ENCODE measurements at regions not wholly inside any gene's neighbourhood (a gene's known extent, or its start where the extent isn't known, plus 50 kb on each side); places are given as distances from the start of the nearest gene placed in this dataset.

- no peak for DNase-seq
Observed at GRCh38 chr5:74953937-74954720, 87.9 kb upstream of the FAM169A start.

- no peak for DNase-seq
Observed at GRCh38 chr5:74953554-74953936, 87.4 kb upstream of the FAM169A start.

- no peak for DNase-seq
Observed at GRCh38 chr5:74952406-74952805, 86.2 kb upstream of the FAM169A start.

GRCh38 chr5:74951865-74952264, 85.7 kb upstream of the FAM169A start:
- DNase-seq, result no peak

- no peak for DNase-seq
Observed at GRCh38 chr5:74950836-74951515, 84.8 kb upstream of the FAM169A start.

GRCh38 chr5:74949976-74950375, 83.8 kb upstream of the FAM169A start:
- DNase-seq, result no peak

- DNase-seq, result no peak
Observed at GRCh38 chr5:74948031-74948546, 81.9 kb upstream of the FAM169A start.

- no peak for DNase-seq
Observed at GRCh38 chr5:74946471-74946870, 80.3 kb upstream of the FAM169A start.

GRCh38 chr5:74945561-74946165, 79.5 kb upstream of the FAM169A start:
- peak in 1 of 5 donors; percentile 65 for DNase-seq

GRCh38 chr5:74943905-74944304, 77.7 kb upstream of the FAM169A start:
- peak in 1 of 5 donors; percentile 4 for DNase-seq

- no peak for DNase-seq
Observed at GRCh38 chr5:74942622-74943286, 76.6 kb upstream of the FAM169A start.

GRCh38 chr5:74940782-74941353, 74.7 kb upstream of the FAM169A start:
- no peak for DNase-seq

- no peak for DNase-seq
Observed at GRCh38 chr5:74938250-74938933, 72.2 kb upstream of the FAM169A start.

- no peak for DNase-seq
Observed at GRCh38 chr5:74935752-74936091, 69.5 kb upstream of the FAM169A start.

- DNase-seq, result peak in 1 of 5 donors; percentile 82
Observed at GRCh38 chr5:74934949-74935751, 69.0 kb upstream of the FAM169A start.

GRCh38 chr5:74927336-74927735, 61.1 kb upstream of the FAM169A start:
- DNase-seq, result no peak

- peak in 1 of 5 donors; percentile 43 for DNase-seq
Observed at GRCh38 chr5:74919487-74919886, 53.3 kb upstream of the FAM169A start.

GRCh38 chr5:74919041-74919440, 52.9 kb upstream of the FAM169A start:
- no peak for DNase-seq

GRCh38 chr5:74918232-74918669, 52.1 kb upstream of the FAM169A start:
- no peak for DNase-seq

- no peak for DNase-seq
Observed at GRCh38 chr5:74916831-74917710, 50.9 kb upstream of the FAM169A start.

Measured in T-helper 1 cell (primary cell).